ENCODE measurements at regions not wholly inside any gene's neighbourhood (a gene's known extent, or its start where the extent isn't known, plus 50 kb on each side); places are given as distances from the start of the nearest gene placed in this dataset.

DNA sequence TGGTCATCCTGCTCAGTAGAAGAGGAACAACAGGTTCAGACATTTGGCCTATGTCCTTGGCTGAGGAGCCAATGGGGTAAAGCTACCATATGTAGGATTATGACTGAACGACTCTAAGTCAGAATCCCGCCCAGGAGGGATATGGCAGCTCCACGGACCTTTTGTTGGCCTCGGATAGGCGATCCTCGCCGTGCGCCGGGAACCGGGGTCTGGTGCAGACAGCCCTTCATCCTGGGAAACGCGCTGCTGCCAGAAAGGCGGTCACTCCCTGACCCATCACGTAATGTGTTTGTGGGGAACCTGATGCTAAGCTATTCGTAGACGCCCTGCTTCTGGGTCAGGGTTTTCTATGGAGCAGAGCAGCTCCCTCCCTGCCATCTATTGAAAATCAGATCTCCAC lies 178.9 kb upstream of the ALG10B start:
- no peak for TF ChIP-seq SPI1 (IDR thresholded peaks at IDR 0.05; ENCODE audit: borderline replicate concordance, low read depth)
- TF ChIP-seq, protein P1, sequence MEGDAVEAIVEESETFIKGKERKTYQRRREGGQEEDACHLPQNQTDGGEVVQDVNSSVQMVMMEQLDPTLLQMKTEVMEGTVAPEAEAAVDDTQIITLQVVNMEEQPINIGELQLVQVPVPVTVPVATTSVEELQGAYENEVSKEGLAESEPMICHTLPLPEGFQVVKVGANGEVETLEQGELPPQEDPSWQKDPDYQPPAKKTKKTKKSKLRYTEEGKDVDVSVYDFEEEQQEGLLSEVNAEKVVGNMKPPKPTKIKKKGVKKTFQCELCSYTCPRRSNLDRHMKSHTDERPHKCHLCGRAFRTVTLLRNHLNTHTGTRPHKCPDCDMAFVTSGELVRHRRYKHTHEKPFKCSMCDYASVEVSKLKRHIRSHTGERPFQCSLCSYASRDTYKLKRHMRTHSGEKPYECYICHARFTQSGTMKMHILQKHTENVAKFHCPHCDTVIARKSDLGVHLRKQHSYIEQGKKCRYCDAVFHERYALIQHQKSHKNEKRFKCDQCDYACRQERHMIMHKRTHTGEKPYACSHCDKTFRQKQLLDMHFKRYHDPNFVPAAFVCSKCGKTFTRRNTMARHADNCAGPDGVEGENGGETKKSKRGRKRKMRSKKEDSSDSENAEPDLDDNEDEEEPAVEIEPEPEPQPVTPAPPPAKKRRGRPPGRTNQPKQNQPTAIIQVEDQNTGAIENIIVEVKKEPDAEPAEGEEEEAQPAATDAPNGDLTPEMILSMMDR (IDR thresholded peaks at IDR 0.05; ENCODE audit: insufficient read depth, low read length), result no peak
- TF ChIP-seq POLR2AphosphoS5 (IDR thresholded peaks at IDR 0.05; ENCODE audit: low read depth), result no peak
- no peak for TF ChIP-seq GABPA (IDR thresholded peaks at IDR 0.05; ENCODE audit: low read depth)
- TF ChIP-seq, protein P2, sequence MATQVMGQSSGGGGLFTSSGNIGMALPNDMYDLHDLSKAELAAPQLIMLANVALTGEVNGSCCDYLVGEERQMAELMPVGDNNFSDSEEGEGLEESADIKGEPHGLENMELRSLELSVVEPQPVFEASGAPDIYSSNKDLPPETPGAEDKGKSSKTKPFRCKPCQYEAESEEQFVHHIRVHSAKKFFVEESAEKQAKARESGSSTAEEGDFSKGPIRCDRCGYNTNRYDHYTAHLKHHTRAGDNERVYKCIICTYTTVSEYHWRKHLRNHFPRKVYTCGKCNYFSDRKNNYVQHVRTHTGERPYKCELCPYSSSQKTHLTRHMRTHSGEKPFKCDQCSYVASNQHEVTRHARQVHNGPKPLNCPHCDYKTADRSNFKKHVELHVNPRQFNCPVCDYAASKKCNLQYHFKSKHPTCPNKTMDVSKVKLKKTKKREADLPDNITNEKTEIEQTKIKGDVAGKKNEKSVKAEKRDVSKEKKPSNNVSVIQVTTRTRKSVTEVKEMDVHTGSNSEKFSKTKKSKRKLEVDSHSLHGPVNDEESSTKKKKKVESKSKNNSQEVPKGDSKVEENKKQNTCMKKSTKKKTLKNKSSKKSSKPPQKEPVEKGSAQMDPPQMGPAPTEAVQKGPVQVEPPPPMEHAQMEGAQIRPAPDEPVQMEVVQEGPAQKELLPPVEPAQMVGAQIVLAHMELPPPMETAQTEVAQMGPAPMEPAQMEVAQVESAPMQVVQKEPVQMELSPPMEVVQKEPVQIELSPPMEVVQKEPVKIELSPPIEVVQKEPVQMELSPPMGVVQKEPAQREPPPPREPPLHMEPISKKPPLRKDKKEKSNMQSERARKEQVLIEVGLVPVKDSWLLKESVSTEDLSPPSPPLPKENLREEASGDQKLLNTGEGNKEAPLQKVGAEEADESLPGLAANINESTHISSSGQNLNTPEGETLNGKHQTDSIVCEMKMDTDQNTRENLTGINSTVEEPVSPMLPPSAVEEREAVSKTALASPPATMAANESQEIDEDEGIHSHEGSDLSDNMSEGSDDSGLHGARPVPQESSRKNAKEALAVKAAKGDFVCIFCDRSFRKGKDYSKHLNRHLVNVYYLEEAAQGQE (IDR thresholded peaks at IDR 0.05; ENCODE audit: insufficient replicate concordance, low read depth), result no peak
- Histone ChIP-seq H3K27ac (replicated peaks) (no peak overlapping the region), H3K4me3 (replicated peaks; ENCODE audit: insufficient read depth, low read length) (no peak overlapping the region), H3K27me3 (ENCODE audit: insufficient read depth, poor library complexity, severe bottlenecking) (no peaks in the 10 kb centered on the region)
- DNase-seq (ENCODE audit: low read depth in 1 of 2, low spot score in 1 of 2), result no peak

DNA sequence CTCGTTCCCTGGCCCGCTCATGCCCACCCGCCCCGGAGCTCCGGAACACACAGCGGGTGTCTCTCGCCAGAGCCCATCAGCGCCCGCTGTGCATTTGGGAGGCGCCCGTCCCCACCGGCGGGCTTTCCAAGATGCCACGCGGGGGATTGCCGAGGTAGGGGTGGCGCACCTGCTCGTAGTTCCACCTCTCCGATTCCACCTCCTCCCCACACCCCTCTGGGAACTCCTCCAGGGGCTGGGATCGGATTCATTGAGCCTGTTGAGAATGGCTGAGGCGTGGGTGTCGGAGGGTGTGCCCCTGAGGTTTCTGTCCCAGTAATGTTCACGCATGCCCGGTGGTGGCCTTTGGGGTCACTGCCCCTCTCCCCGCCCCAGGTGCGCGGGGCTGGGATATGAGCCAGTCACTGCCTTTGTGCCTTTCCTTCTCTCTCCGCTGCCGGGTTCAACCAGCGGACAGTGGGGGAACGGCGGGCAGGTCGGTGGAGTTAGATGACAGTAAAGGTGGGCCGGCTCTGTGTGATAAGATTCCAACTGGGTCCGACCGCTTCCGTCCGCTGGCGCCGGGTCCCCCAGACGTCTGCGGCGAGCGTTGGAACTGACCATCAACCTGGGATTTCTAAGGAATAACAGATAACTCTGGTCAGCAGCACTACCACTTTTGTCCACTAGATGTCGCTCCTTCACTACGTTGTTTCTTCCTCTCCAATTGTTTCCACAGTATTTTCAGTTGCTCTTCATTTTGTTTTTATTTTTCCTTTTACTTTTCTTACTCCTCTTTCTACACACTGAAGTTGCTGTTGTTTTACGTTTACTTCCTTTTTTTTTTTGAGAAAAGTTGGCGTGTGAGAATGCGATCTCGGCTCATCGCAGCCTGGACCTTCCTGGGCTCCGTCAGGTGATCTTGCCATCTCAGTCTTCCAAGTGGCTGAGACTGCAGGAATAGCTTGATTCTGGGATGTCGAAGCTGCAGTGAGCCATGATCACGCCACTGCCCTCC lies 178.1 kb upstream of the ALG10B start:
- DNase-seq (ENCODE audit: low read depth in 1 of 2, low spot score in 1 of 2), result peak; percentile 35 to 55
- Histone ChIP-seq H3K27ac (replicated peaks) (no peak overlapping the region), H3K27me3 (ENCODE audit: insufficient read depth, poor library complexity, severe bottlenecking) (no peaks in the 10 kb centered on the region), H3K4me3 (replicated peaks; ENCODE audit: insufficient read depth, low read length) (peak overlapping the region; percentile 49)
- TF ChIP-seq, protein P1 (IDR thresholded peaks at IDR 0.05; ENCODE audit: insufficient read depth, low read length), result peak; percentile 95
- no peak for TF ChIP-seq SPI1 (IDR thresholded peaks at IDR 0.05; ENCODE audit: borderline replicate concordance, low read depth)

DNA sequence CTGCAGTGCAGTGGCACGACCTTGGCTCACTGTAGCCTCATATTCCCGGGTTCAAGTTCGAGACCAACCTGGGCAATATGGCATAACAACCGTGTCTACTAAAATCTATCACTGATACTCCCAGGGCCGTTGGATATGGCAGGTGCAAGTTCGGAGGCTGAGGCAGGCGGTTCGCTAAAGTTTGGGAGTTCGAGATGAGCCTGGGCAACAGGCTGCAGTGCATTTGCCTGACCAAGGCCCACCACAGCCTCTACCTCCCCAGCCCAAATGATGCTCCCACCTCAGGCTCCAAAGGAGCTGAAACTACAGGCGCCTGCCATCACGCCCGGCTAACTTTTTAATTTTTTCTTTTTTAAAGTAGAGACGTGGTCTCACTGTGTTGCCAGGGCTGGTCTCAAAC lies 177.1 kb upstream of the ALG10B start:
- no peak overlapping the region for H3K4me3 ChIP-seq (replicated peaks; ENCODE audit: insufficient read depth, low read length)
- TF ChIP-seq SPI1 (IDR thresholded peaks at IDR 0.05; ENCODE audit: borderline replicate concordance, low read depth), result no peak
- TF ChIP-seq, protein P1 (IDR thresholded peaks at IDR 0.05; ENCODE audit: insufficient read depth, low read length), result no peak
- DNase-seq (ENCODE audit: low read depth in 1 of 2, low spot score in 1 of 2), result no peak
- H3K27ac ChIP-seq (replicated peaks), result no peak overlapping the region
- H3K27me3 ChIP-seq (ENCODE audit: insufficient read depth, poor library complexity, severe bottlenecking), result no peaks in the 10 kb centered on the region

DNA sequence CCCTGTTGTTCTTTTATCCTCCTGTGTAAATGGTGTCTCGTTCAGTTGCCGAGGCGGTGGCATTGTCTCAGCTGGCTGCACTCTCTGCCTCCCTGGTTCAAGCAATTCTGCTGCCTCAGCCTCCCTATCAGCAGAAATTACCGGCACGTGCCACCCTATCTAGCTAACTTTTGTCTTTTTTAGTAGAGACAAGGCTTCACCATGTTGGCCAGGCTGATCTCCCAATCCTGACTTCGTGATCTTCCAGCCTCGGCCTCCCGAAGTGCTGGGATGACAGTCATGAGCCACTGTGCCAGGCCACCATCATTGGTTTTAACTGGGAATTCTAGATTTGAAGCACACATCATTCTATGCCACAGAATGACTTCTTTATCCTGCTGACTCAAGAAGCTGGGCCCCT lies 175.3 kb upstream of the ALG10B start:
- Histone ChIP-seq H3K27ac (replicated peaks) (no peak overlapping the region), H3K4me3 (replicated peaks; ENCODE audit: insufficient read depth, low read length) (no peak overlapping the region), H3K27me3 (ENCODE audit: insufficient read depth, poor library complexity, severe bottlenecking) (no peaks in the 10 kb centered on the region)
- TF ChIP-seq POLR2AphosphoS5 (IDR thresholded peaks at IDR 0.05; ENCODE audit: low read depth) (no peak), SPI1 (IDR thresholded peaks at IDR 0.05; ENCODE audit: borderline replicate concordance, low read depth) (no peak), GABPA (IDR thresholded peaks at IDR 0.05; ENCODE audit: low read depth) (no peak)
- TF ChIP-seq, protein P1 (IDR thresholded peaks at IDR 0.05; ENCODE audit: insufficient read depth, low read length), result no peak
- TF ChIP-seq, protein P2 (IDR thresholded peaks at IDR 0.05; ENCODE audit: insufficient replicate concordance, low read depth), result no peak
- DNase-seq (ENCODE audit: low read depth in 1 of 2, low spot score in 1 of 2), result no peak

All from HL-60 (cell line).